SK-N-SH (cell line): ENCODE measurements at regions not wholly inside any gene's neighbourhood (a gene's known extent, or its start where the extent isn't known, plus 50 kb on each side); places are given as distances from the start of the nearest gene placed in this dataset.

Experiments used
- CTCF ChIA-PET: fragments of 300-600, 350-600 bp; formaldehyde crosslinking; extraction: SDS; loops from one replicate; lab custom pipeline; 2021; lab: Yijun Ruan, JAX
- POLR2A ChIA-PET: fragments of 350-600 bp; sonication (Branson Sonifier 250); formaldehyde crosslinking; extraction: SDS; loops from one replicate; lab custom pipeline; 2020; ENCODE audit warnings: antibody characterized with exemption, inconsistent platforms; lab: Yijun Ruan, JAX
- DNase-seq: peaks from one replicate; pipeline ENCODE4 v3.0.0; 2012
- H2AFZ ChIP-seq: fragments of 200-600 bp; sonication (generic); 2 replicates; pipeline ENCODE4 v1.8.1; 2016; ENCODE audit warnings: antibody characterized with exemption, mild to moderate bottlenecking, low read depth
- H3F3A ChIP-seq: fragments of 200-600 bp; sonication (generic); replicated peaks from 2 replicates; pipeline ENCODE3; 2016; ENCODE audit warnings: antibody characterized with exemption, mild to moderate bottlenecking; ENCODE audit not compliant: insufficient read depth
- H3K27ac ChIP-seq, 2 experiments: fragments of 200-500 bp in 1 of 2; fragments of 200-600 bp in 1 of 2; sonication (Bioruptor generic) in 1 of 2; sonication (generic), shearing (Covaris generic) in 1 of 2; 2 replicates each; pipeline versions ENCODE4 v1.5.1 to v1.6.1; 2014 to 2016; ENCODE audit warnings: low read depth in 2 of 2, inconsistent platforms in 1 of 2, low read length in 1 of 2, mild to moderate bottlenecking in 1 of 2, mixed read lengths in 1 of 2
- H3K27me3 ChIP-seq: fragments of 200-600 bp; sonication (generic), shearing (Covaris generic); 2 replicates; pipeline ENCODE4 v1.6.1; 2016; ENCODE audit warnings: mixed run types; ENCODE audit not compliant: insufficient read depth
- H3K36me3 ChIP-seq, 2 experiments: fragments of 200-500 bp in 1 of 2; fragments of 200-600 bp in 1 of 2; sonication (Bioruptor generic) in 1 of 2; sonication (generic) in 1 of 2; replicated peaks in 1 of 2; 2 replicates each; pipeline versions ENCODE3 to v1.5.1; 2014 to 2016; ENCODE audit warnings: low read length in 1 of 2, mild to moderate bottlenecking in 1 of 2; ENCODE audit not compliant: insufficient read depth in 2 of 2, control insufficient read depth in 1 of 2
- H3K4me1 ChIP-seq, 2 experiments: fragments of 200-500 bp in 1 of 2; fragments of 200-600 bp in 1 of 2; sonication (Bioruptor generic) in 1 of 2; sonication (generic), shearing (Covaris generic) in 1 of 2; 2 replicates each; pipeline versions ENCODE4 v1.5.1 to v1.6.1; 2014 to 2016; ENCODE audit warnings: low read depth in 1 of 2, low read length in 1 of 2, mixed run types in 1 of 2; ENCODE audit not compliant: insufficient read depth in 2 of 2, control insufficient read depth in 1 of 2
- H3K4me2 ChIP-seq: fragments of 200-600 bp; sonication (generic), shearing (Covaris generic); 2 replicates; pipeline ENCODE4 v1.6.1; 2017; ENCODE audit warnings: mixed run types
- H3K4me3 ChIP-seq, 2 experiments: fragments of 200-500 bp in 1 of 2; fragments of 200-600 bp in 1 of 2; sonication (Bioruptor generic) in 1 of 2; sonication (generic), shearing (Covaris generic) in 1 of 2; 2 replicates each; pipeline versions ENCODE4 v1.5.1 to v1.8.1; 2014 to 2016; ENCODE audit warnings: low read depth in 2 of 2, inconsistent platforms in 1 of 2, low read length in 1 of 2, mild to moderate bottlenecking in 1 of 2, mixed read lengths in 1 of 2, moderate library complexity in 1 of 2
- H3K79me2 ChIP-seq: fragments of 200-600 bp; sonication (generic); 2 replicates; pipeline ENCODE4 v1.8.1; 2017; ENCODE audit warnings: mild to moderate bottlenecking; ENCODE audit not compliant: insufficient read depth
- H3K9ac ChIP-seq: fragments of 200-600 bp; sonication (generic); 2 replicates; pipeline ENCODE4 v1.6.1; 2017; ENCODE audit warnings: mixed run types
- H3K9me2 ChIP-seq: fragments of 200-600 bp; sonication (generic); 2 replicates; pipeline ENCODE4 v1.6.1; 2017; ENCODE audit warnings: mixed run types
- H3K9me3 ChIP-seq: fragments of 200-600 bp; sonication (generic); 2 replicates; pipeline ENCODE4 v1.6.1; 2017; ENCODE audit warnings: mixed run types, mild to moderate bottlenecking, moderate library complexity
- H4K20me1 ChIP-seq: fragments of 200-600 bp; sonication (generic); 2 replicates; pipeline ENCODE4 v1.6.1; 2017; ENCODE audit warnings: mild to moderate bottlenecking, mixed run types; ENCODE audit not compliant: insufficient read depth
- CTCF ChIP-seq: fragments of 200-600 bp; sonication (generic); IDR thresholded peaks from 2 replicates; pipeline ENCODE4 v1.6.1; 2017; ENCODE audit warnings: antibody characterized with exemption, mild to moderate bottlenecking, moderate library complexity
- ELF1 ChIP-seq: IDR thresholded peaks from 2 replicates; pipeline ENCODE4 v1.4.0; 2012
- EZH2phosphoT487 ChIP-seq: fragments of 200-600 bp; sonication (generic); IDR thresholded peaks from 2 replicates; pipeline ENCODE4 v1.6.1; 2017; ENCODE audit warnings: low read depth, mixed run types, mild to moderate bottlenecking, antibody characterized with exemption, moderate library complexity, borderline replicate concordance
- FOSL2 ChIP-seq: IDR thresholded peaks from 2 replicates; pipeline ENCODE4 v1.4.0; 2012; ENCODE audit warnings: low read depth, mild to moderate bottlenecking, moderate library complexity, borderline replicate concordance
- GABPA ChIP-seq: IDR thresholded peaks from 2 replicates; pipeline ENCODE4 v1.4.0; 2012; ENCODE audit warnings: low read depth, mild to moderate bottlenecking
- GATA2 ChIP-seq: sonication (generic); formaldehyde crosslinking; IDR thresholded peaks from 2 replicates; pipeline ENCODE4 v1.5.0; 2020; ENCODE audit warnings: mild to moderate bottlenecking, missing genetic modification reagents
- JUND ChIP-seq: IDR thresholded peaks from 2 replicates; pipeline ENCODE4 v1.4.0; 2012
- MEF2A ChIP-seq: IDR thresholded peaks from 2 replicates; pipeline ENCODE4 v1.4.0; 2012; ENCODE audit warnings: low read depth, borderline replicate concordance
- PBX3 ChIP-seq: IDR thresholded peaks from 2 replicates; pipeline ENCODE4; 2012
- POLR2AphosphoS5 ChIP-seq: IDR thresholded peaks from 2 replicates; pipeline ENCODE4 v1.6.1; 2012; ENCODE audit warnings: low read depth, low read length
- RAD21 ChIP-seq: IDR thresholded peaks from 2 replicates; pipeline ENCODE4 v1.6.1; 2012; ENCODE audit warnings: mild to moderate bottlenecking, low read length
- RCOR1 ChIP-seq: fragments of 150-350 bp; IDR thresholded peaks from 2 replicates; pipeline ENCODE4 v1.6.1; 2017; ENCODE audit warnings: antibody characterized with exemption, low read length
- RFX5 ChIP-seq: IDR thresholded peaks from 2 replicates; pipeline ENCODE4 v1.6.1; 2012; ENCODE audit warnings: mild to moderate bottlenecking, improper control_type of control experiment, low read length
- SMC3 ChIP-seq: IDR thresholded peaks from 2 replicates; pipeline ENCODE4 v1.6.1; 2012; ENCODE audit warnings: low read depth, low read length, improper control_type of control experiment
- TCF12 ChIP-seq: IDR thresholded peaks from 2 replicates; pipeline ENCODE4 v1.4.0; 2012
- TEAD4 ChIP-seq: IDR thresholded peaks from 2 replicates; pipeline ENCODE4 v1.4.0; 2012; ENCODE audit warnings: mild to moderate bottlenecking, borderline replicate concordance; ENCODE audit not compliant: insufficient read depth
- YY1 ChIP-seq: IDR thresholded peaks from 2 replicates; pipeline ENCODE4 v1.4.0; 2012; ENCODE audit warnings: low read depth, mild to moderate bottlenecking
- WGBS: methylation state at CpG from one replicate; pipeline ENCODE4 v1.1.6; 2017; ENCODE audit warnings: low lambda C conversion rate; 5-methylcytosine and 5-hydroxymethylcytosine counted together
- TF ChIP-seq, protein P1 (sequence below): IDR thresholded peaks from 2 replicates; pipeline ENCODE4 v1.6.1; 2012; ENCODE audit warnings: mild to moderate bottlenecking, low read depth, low read length, moderate library complexity
- TF ChIP-seq, protein P2 (sequence below): IDR thresholded peaks from 2 replicates; pipeline ENCODE4 v1.4.0; 2012; ENCODE audit warnings: low read depth
- TF ChIP-seq, protein P3 (sequence below): IDR thresholded peaks from 2 replicates; pipeline ENCODE4 v1.4.0; 2012; ENCODE audit warnings: low read depth, borderline replicate concordance

DNA sequence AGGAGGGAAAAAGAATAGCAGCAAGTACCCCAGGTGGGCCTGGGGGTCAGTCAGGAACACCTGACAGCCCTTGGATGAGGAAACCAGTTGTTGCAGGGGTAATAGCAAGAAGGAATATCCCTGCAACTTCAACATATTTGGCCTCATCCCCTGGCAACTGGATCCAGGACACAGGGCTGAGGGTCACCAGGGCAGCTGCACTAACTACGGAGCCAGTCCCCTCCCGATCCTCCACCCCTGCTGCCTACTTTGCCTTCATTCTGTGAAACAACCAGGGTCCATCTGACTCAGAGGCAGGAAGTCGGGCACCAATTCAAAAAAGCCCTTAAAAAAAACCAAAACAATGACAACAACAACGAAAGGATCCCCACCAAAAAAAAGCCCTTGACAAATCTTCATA lies 52.9 kb downstream of the FRMPD3 start:
- no peak for TF ChIP-seq MEF2A
- no peak for TF ChIP-seq ELF1
- no peak for TF ChIP-seq PBX3
- no peak for TF ChIP-seq RFX5
- TF ChIP-seq, protein P1, sequence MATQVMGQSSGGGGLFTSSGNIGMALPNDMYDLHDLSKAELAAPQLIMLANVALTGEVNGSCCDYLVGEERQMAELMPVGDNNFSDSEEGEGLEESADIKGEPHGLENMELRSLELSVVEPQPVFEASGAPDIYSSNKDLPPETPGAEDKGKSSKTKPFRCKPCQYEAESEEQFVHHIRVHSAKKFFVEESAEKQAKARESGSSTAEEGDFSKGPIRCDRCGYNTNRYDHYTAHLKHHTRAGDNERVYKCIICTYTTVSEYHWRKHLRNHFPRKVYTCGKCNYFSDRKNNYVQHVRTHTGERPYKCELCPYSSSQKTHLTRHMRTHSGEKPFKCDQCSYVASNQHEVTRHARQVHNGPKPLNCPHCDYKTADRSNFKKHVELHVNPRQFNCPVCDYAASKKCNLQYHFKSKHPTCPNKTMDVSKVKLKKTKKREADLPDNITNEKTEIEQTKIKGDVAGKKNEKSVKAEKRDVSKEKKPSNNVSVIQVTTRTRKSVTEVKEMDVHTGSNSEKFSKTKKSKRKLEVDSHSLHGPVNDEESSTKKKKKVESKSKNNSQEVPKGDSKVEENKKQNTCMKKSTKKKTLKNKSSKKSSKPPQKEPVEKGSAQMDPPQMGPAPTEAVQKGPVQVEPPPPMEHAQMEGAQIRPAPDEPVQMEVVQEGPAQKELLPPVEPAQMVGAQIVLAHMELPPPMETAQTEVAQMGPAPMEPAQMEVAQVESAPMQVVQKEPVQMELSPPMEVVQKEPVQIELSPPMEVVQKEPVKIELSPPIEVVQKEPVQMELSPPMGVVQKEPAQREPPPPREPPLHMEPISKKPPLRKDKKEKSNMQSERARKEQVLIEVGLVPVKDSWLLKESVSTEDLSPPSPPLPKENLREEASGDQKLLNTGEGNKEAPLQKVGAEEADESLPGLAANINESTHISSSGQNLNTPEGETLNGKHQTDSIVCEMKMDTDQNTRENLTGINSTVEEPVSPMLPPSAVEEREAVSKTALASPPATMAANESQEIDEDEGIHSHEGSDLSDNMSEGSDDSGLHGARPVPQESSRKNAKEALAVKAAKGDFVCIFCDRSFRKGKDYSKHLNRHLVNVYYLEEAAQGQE: no peak
- TF ChIP-seq, protein P2, sequence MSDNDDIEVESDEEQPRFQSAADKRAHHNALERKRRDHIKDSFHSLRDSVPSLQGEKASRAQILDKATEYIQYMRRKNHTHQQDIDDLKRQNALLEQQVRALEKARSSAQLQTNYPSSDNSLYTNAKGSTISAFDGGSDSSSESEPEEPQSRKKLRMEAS: no peak
- TF ChIP-seq YY1: no peak
- DNase-seq: no peak
- WGBS: 17% methylated on average over 4 of the region's 4 CpGs
- POLR2A ChIA-PET: no interaction called here
- Histone ChIP-seq H3K27me3 (peaks cover 45% of the 10 kb centered on the region), H3K9me3 (no peaks in the 10 kb centered on the region), H3K27ac (no peak overlapping the region), H3K4me1 (no peaks in the 10 kb centered on the region), H3K79me2 (no peaks in the 10 kb centered on the region), H3K36me3 (no peaks in the 10 kb centered on the region), H3K4me3 (no peak overlapping the region), H3K9ac (no peak overlapping the region), H2AFZ (no peak overlapping the region), H3K4me2 (no peak overlapping the region), H4K20me1 (no peaks in the 10 kb centered on the region), H3K9me2 (no peaks in the 10 kb centered on the region), H3F3A (no peaks in the 10 kb centered on the region)
- CTCF ChIA-PET: no interaction called here

DNA sequence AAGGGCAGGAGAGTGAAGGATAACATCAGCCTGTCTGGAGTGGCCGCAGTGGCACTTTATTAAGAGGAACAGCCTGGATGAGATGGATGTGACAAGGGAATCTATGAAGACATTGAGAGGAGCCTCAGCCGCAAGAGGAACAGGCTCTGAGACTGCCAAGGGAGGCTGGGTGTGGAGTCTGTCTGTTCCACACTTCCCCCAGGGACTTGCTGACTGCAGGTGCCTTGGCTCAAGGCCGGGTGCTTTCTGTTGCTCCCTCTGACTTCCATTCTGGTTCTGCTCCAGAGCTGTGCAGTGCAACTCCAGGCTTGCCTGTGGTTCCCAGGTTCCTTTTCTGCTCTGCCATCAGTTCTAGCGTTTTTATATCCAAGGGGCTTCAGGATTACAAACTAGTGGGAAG lies 54.6 kb downstream of the FRMPD3 start:
- Histone ChIP-seq H3K79me2 (no peaks in the 10 kb centered on the region), H3K27ac (no peak overlapping the region), H3K4me2 (no peak overlapping the region), H3K9ac (no peak overlapping the region), H3K27me3 (peaks cover 52% of the 10 kb centered on the region), H3F3A (no peaks in the 10 kb centered on the region), H3K36me3 (no peaks in the 10 kb centered on the region), H3K9me3 (no peaks in the 10 kb centered on the region), H3K9me2 (no peaks in the 10 kb centered on the region), H3K4me3 (no peak overlapping the region), H4K20me1 (no peaks in the 10 kb centered on the region), H2AFZ (no peak overlapping the region), H3K4me1 (no peaks in the 10 kb centered on the region)
- CTCF ChIA-PET: no interaction called here
- WGBS: 24% methylated on average over 4 of the region's 4 CpGs
- TF ChIP-seq, protein P3, sequence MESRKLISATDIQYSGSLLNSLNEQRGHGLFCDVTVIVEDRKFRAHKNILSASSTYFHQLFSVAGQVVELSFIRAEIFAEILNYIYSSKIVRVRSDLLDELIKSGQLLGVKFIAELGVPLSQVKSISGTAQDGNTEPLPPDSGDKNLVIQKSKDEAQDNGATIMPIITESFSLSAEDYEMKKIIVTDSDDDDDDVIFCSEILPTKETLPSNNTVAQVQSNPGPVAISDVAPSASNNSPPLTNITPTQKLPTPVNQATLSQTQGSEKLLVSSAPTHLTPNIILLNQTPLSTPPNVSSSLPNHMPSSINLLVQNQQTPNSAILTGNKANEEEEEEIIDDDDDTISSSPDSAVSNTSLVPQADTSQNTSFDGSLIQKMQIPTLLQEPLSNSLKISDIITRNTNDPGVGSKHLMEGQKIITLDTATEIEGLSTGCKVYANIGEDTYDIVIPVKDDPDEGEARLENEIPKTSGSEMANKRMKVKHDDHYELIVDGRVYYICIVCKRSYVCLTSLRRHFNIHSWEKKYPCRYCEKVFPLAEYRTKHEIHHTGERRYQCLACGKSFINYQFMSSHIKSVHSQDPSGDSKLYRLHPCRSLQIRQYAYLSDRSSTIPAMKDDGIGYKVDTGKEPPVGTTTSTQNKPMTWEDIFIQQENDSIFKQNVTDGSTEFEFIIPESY: no peak
- TF ChIP-seq GATA2 (CRISPR knock-in tag) (no peak), RCOR1 (no peak), RAD21 (no peak), TCF12 (no peak), JUND (no peak), EZH2phosphoT487 (no peak), POLR2AphosphoS5 (no peak), GABPA (no peak), YY1 (no peak), ELF1 (no peak), TEAD4 (no peak), FOSL2 (no peak), CTCF (no peak), SMC3 (no peak)
- no peak for DNase-seq
- POLR2A ChIA-PET: no interaction called here
